LNCaP clone FGC (cell line): ENCODE measurements at regions not wholly inside any gene's neighbourhood (a gene's known extent, or its start where the extent isn't known, plus 50 kb on each side); places are given as distances from the start of the nearest gene placed in this dataset.

Experiments used
- DNase-seq: peaks from one replicate; pipeline ENCODE4 v3.0.0-alpha.2; 2011; ENCODE audit warnings: low read depth
- H3K4me3 ChIP-seq: 2 replicates; pipeline ENCODE4 v1.5.1; 2011; ENCODE audit warnings: mild to moderate bottlenecking, low read depth, low read length, control low read depth
- TF ChIP-seq, protein P1 (sequence below): IDR thresholded peaks from 2 replicates; pipeline ENCODE4 v1.5.1; 2012; ENCODE audit warnings: mild to moderate bottlenecking; ENCODE audit not compliant: control insufficient read depth, insufficient read depth; ENCODE audit errors: extremely low read depth

DNA sequence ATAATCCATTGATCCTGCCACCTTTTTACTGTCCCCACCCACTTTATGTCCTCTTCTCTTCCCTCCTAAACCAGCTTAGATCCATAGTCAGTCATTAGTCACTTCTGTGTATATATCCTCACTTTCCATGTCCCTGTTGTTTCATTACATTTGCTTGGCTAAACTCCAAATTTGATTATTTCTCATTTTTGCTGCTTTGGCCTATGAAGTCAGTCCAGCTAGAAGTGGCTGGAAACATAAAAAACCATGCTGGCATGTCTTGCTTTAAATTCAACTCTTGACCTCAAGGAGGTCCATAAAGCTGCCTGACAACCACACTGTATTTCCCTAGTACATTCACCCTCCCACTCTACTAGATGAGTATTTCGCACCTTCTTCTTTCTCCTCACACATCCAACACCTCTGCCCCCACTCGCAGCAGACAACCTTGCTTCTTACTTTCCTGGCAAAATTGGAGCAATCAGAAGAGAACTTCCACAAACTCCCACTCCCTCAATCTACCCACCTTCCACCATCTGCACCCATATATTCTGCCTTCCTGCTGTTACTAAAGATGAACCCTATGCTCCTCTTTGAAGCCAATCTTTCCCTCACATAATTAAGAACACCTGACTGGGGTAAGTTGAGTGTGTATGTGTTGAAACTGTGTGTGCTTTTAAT, 72.1 kb downstream of the ZNF648 start:
- DNase-seq: no peak
- TF ChIP-seq, protein P1, sequence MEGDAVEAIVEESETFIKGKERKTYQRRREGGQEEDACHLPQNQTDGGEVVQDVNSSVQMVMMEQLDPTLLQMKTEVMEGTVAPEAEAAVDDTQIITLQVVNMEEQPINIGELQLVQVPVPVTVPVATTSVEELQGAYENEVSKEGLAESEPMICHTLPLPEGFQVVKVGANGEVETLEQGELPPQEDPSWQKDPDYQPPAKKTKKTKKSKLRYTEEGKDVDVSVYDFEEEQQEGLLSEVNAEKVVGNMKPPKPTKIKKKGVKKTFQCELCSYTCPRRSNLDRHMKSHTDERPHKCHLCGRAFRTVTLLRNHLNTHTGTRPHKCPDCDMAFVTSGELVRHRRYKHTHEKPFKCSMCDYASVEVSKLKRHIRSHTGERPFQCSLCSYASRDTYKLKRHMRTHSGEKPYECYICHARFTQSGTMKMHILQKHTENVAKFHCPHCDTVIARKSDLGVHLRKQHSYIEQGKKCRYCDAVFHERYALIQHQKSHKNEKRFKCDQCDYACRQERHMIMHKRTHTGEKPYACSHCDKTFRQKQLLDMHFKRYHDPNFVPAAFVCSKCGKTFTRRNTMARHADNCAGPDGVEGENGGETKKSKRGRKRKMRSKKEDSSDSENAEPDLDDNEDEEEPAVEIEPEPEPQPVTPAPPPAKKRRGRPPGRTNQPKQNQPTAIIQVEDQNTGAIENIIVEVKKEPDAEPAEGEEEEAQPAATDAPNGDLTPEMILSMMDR: no peak
- H3K4me3 ChIP-seq: no peak overlapping the region

DNA sequence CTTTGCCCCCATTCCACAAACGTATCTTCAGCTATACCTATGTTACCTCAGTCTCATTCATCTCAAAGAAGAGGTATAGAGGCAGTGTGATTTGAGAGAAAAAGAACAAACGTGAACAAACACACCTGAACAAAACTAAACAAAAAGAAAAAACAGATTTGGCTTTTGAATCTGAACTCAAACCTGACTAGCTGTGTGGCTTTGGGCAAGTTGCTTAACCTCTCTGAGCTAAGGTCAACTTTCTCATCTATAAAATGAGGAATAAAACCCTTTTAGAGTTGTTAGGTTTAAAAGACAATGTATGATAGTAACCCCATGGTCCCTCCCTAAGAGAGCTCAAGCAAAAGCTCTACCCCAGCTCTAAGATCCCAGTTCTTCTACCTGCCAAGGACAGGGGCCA, 73.5 kb downstream of the ZNF648 start:
- TF ChIP-seq, protein P1: no peak
- H3K4me3 ChIP-seq: no peak overlapping the region
- no peak for DNase-seq

DNA sequence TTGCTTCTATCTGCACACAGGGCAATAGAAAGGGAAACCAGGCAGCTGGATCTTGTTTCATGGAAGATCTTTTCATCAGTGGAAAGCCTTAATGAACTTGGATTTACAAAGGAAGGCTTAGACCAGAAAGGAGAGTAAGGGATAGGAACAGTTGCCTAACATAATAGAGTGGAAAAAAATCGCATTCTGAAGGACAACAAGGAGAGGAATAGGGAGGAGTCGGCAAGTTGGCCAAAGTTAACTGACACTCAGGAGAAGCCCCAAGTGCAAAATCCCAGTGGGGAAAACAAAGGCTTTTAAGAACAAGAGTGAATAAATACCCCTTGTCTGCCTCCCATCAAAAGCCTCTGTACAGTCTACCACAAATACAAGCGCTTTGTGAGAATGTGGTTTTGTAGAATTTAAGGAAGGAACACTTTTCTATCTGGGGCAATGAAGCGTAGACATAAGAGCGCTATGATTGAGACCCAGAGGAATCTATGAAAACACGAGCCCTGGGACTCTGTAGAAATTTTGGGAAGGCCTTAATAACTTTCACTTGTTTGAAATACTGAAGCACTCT, 74.1 kb downstream of the ZNF648 start:
- no peak for DNase-seq
- H3K4me3 ChIP-seq: no peak overlapping the region

DNA sequence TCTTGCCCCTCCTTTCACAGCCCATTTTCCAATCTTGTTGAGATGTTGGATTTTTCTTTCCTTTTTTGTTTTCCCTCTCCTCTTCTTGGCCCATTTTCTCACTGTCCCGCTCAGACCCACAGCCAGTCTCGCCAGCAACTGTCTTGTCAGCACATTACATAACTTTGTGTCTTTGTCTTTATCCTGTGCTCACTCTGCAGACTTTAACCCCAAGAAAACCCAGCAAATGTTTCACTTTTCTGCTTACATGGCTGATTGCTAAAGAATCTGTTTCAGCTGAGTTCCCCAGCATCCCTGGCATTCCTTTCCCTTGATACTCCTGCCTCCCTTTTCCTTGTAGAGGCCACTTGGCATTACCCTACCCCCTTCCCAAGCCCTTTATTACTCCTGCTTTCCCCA, 74.6 kb downstream of the ZNF648 start:
- TF ChIP-seq, protein P1: no peak
- no peak for DNase-seq
- no peak overlapping the region for H3K4me3 ChIP-seq

More for the DNA sequence above, 74.1 kb downstream of the ZNF648 start:
- TF ChIP-seq, protein P1: no peak

DNA sequence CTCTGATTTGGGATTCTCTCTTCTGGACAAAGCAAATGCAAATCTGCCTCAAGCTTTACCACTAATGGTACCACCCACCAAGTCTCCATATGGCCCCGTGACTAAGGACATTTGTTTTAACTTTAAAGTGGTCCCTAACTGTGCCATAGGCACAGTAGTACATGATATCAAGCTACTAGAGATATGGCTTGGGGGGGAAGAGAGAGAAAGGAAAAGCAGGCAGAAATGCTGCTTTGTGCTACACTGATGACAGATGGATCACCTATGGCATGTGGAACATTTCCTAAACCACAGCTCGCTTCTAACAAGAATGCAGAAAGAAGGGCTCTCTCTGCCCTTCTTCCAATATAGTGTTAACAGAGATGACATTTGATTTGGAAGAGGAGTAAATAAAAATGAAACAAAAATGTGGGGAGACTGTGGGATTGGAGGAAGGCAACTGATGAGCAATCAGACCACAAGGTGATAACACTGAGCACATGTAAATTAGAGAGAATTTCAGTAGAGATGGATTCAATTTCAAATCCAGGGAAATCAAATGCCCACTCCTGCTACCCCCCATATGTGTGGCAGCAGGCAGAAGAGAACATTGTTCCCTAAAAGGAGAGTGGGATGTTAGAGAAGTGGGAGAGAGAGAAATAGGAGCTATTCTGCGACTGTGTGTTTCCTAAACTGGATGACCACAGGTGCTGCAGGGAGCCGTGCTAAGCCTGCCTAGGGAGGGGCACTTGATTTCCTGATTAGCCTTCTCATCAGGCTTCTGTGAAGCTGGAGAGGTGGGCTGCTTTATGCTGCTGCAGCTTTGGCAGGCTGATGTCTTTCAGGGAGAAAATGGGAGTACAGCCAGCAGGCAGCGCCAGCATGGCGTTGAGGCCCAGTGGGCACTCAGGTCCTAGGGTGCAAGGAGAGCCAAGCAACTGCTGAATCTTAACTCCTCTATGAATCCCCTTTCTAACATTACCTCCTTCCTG, 75.3 kb downstream of the ZNF648 start:
- TF ChIP-seq, protein P1: no peak
- no peak overlapping the region for H3K4me3 ChIP-seq
- no peak for DNase-seq

DNA sequence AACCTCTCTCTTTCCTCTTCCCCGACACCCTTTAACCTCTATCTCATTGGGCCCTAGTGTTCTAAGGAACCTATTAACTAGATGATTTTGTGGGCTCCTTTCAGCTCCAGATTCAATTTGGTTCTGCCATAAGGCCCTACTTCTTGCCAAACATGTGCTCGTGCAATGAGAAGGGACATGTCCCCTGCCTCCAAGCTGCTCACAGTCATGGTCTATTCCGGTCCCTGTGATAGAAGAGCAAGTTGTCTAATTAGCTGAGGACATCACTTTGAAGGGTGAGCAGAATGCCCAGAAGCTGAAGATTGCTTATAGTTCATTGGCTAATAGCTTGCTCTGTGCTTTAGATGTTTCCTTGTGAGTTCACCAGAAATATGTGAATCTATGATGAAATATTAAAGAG, 76.2 kb downstream of the ZNF648 start:
- H3K4me3 ChIP-seq: no peak overlapping the region
- TF ChIP-seq, protein P1: no peak
- DNase-seq: no peak
